AG09319 (cell line): ENCODE measurements at regions not wholly inside any gene's neighbourhood (a gene's known extent, or its start where the extent isn't known, plus 50 kb on each side); places are given as distances from the start of the nearest gene placed in this dataset.

Experiments used
- DNase-seq: peaks from one replicate; pipeline ENCODE4 v3.0.0-alpha.2; 2010; ENCODE audit warnings: low read depth; ENCODE audit errors: extremely low read depth
- TF ChIP-seq, protein P1 (sequence below): IDR thresholded peaks from 2 replicates; pipeline ENCODE4 v1.5.1; 2011; ENCODE audit warnings: low read depth, mild to moderate bottlenecking, inconsistent platforms, low read length, moderate library complexity

DNA sequence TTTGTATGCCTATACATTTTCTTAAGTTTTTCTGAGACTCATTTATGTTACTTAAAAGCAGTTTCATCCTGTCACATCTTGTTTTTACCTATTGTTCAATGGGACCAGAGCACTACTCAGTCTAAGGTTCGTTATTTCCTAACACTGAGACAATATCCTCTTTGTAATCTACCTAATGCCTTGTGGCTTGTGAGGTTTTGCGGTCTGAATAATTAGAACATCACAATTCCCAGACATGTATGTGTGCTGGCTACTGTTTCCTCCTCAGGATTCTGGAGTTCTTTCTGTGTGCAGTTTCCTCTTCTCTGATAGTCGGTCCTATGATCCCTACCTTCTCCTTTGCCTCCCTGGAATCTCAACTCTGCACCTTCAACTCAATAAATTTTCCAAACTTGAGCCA lies 620.2 kb downstream of the ANKRD7 start:
- TF ChIP-seq, protein P1, sequence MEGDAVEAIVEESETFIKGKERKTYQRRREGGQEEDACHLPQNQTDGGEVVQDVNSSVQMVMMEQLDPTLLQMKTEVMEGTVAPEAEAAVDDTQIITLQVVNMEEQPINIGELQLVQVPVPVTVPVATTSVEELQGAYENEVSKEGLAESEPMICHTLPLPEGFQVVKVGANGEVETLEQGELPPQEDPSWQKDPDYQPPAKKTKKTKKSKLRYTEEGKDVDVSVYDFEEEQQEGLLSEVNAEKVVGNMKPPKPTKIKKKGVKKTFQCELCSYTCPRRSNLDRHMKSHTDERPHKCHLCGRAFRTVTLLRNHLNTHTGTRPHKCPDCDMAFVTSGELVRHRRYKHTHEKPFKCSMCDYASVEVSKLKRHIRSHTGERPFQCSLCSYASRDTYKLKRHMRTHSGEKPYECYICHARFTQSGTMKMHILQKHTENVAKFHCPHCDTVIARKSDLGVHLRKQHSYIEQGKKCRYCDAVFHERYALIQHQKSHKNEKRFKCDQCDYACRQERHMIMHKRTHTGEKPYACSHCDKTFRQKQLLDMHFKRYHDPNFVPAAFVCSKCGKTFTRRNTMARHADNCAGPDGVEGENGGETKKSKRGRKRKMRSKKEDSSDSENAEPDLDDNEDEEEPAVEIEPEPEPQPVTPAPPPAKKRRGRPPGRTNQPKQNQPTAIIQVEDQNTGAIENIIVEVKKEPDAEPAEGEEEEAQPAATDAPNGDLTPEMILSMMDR = no peak
- DNase-seq = no peak

DNA sequence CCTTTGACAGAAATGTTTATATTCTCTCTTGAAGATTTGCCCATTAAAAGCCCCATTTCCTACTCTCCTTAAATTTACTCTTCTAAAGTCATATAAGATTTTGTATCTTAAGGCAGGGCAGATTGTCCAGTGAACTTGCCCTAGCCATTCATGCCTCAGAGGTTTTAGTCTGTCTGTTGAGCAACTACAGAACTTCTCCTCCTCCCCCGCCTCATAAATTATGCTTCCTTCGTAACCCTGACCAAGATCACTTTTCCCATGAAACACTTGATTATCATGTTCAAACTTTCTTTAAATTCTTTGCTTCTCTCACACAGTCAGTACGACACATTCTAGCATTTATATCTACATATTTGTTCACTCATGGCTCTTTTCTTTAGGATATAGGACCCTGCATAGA lies 621.3 kb downstream of the ANKRD7 start:
- TF ChIP-seq, protein P1 = no peak
- no peak for DNase-seq

DNA sequence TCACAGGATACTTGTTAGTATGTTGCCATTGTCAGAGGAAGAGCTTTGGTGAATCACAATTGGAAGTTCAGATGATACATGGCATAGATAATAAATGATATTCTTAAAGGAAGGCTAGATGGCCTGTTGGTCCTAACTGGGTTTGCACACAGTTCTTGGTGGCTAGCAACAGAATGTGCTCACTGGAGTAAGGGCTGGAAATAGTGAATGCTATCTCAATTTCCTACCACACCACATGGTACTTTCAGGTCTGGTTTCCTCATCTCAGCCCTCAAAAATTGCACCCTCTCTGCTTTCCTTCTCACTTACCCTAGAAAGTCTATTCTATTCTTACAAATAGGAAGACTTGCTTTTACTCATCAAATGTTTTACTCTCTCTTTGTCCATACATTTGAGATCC lies 622.5 kb downstream of the ANKRD7 start:
- TF ChIP-seq, protein P1 = no peak
- DNase-seq = no peak

DNA sequence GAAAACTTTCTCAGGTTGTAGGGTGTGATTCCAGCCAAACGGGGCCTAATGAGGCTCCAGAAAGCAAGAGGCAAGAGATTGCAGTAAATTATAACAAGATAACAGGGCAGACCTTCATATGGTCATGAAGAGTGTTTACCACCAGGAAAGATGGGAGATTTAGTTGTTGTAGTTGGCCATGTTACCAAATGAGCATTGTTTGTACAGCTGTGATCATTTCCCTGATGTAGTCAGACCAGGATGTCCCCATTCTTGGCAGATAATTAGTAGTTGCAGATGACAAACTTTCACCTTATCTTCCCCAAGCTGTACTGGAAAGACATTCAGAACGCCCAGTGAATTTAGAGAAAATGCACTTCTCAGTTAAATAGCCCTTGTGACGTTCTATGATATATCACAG lies 630.8 kb downstream of the ANKRD7 start:
- TF ChIP-seq, protein P1 = no peak
- DNase-seq = no peak

DNA sequence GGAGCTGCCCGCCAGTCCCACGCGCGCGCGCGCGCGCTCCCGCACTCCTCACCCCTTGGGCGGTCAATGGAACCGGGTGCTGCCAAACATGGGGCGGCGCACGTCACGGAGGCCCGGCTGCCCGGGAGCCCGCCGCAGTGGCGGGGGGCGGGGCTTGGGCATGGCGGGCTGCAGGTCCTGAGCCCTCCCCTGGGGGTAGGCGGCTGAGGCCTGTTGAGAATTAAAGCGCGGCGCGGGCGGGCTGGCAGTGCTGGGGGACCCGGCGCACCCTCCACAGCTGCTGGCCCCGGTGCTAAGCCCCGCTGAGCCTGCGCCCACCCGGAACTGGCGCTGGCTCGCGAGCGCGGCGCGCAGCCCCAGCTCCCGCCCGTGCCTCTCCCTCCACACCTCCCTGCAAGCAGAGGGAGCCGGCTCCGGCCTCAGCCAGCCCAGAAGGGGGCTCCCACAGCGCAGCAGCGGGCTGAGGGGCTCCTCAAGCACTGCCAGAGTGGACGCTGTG lies 634.2 kb downstream of the ANKRD7 start:
- DNase-seq = no peak
- TF ChIP-seq, protein P1 = no peak

DNA sequence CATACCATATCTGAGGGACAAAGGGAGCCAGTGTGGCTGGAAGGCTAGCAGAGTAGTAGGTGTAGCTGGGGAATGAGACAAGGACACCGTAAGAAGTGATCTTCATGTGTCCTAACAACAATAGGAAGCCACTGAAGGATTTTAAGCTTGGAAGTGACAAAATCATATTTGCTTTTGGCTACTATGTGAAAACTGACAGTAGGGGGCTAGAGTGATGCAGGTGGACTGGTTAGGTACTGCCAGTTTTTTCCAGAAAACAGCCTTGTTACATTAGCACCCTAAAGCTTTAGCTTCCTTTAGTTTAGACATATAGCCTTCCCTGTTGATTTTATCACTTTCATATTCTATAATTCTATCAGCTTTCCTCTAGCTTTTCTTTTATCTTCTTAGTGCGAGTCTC lies 637.1 kb downstream of the ANKRD7 start:
- DNase-seq = no peak
- TF ChIP-seq, protein P1 = no peak

DNA sequence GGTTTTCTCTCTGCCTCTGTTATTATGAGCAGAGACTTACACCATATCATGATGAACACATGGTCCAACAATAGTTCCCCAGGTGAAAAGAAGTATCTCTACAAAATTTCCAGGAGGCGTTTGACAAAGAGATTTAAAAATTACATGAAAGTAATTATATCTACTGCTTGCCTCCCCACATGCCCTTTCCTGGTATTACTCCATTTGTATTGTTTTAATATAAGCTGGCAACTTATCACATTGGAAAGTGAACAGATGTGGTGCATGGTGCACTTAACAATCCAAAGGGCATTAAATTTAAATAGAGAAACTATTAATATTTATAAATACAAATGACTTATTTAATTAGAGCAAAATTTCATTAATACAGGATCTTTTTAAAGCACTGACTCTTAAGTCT lies 638.2 kb downstream of the ANKRD7 start:
- no peak for DNase-seq
- TF ChIP-seq, protein P1 = no peak
